SIG-M5 treated with dmso at 0.1 percent for 504 hours (cell line): ENCODE measurements at regions not wholly inside any gene's neighbourhood (a gene's known extent, or its start where the extent isn't known, plus 50 kb on each side); places are given as distances from the start of the nearest gene placed in this dataset.
A peak's percentile ranks its signal among the peaks of the same experiment; 100 is the strongest.

Experiments used
- DNase-seq: peaks from one replicate; lab custom pipeline; 2025; ENCODE audit not compliant: unreplicated experiment; lab: John Stamatoyannopoulos, UW

GRCh38 chr2:8203364-8203763, 478.5 kb upstream of the ID2 start:
- DNase-seq = no peak

DNA sequence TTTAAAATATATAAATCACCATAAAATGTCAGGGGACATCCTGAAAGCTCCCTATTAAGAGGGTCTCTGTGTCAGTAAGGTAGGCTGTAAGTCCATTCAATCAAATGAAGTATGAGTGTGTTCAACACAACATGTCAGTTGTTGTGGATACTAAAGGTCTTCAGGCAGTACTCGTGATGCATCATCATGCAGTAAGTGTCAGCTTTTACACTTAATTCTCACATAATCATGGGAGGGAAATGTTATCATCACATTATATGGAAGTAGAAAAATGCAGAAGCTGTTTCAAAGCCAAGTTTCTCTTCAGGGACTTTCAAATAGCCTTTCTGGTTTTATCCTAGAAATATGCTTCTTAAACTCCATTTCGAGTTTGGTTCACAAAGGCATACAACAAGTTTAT, 477.1 kb upstream of the ID2 start:
- no peak for DNase-seq

DNA sequence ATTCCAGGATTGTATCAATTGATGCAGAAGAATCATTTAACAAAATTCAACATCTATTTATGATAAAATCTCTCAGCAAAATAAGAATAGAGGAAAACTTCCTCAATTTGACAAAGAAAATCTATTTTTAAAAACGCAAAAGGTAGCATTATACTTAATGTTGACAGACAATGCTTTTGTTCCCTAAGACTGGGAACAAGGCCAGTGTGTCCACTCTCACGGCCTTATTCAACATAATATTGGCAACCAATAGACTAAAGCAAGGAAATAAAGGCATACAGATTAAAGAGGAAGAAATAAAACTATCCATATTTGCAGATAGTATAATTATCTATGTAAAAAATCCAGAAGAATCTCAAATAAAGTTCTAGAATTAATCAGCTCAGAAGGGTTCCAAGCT, 472.4 kb upstream of the ID2 start:
- no peak for DNase-seq

- no peak for DNase-seq
These were observed 470.5 kb upstream of the ID2 start for GRCh38 chr2:8211384-8211783.

GRCh38 chr2:8212239-8212638, 469.6 kb upstream of the ID2 start:
- DNase-seq = no peak

DNA sequence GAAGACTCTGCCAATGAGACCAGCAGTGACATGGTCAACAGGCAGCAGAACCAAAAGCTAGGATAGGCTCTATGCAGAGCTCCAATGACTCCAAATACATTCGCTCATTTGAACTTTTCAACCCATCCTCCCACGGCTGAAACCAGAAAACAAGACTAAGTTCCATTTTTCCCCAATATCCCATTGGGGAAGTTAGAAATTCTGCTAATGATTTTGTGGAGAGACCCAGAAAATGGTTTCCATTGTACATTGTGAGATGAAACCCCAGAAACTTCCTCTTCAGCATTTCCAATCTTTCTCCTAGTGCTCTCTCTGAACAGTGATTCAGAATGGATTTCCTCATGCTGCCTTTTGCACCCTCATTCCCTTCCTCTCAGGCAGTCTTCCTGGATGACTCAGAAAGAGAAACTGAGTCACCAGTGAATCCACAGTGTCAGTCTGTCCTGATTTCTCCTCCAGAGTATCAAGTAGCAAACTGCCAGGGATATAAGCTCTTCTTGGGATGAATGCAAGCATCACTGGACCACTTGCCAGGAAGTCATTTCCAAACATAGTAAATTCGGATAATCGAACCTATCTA, 467.7 kb upstream of the ID2 start:
- DNase-seq = no peak

GRCh38 chr2:8215159-8215863, 466.5 kb upstream of the ID2 start:
- no peak for DNase-seq

DNA sequence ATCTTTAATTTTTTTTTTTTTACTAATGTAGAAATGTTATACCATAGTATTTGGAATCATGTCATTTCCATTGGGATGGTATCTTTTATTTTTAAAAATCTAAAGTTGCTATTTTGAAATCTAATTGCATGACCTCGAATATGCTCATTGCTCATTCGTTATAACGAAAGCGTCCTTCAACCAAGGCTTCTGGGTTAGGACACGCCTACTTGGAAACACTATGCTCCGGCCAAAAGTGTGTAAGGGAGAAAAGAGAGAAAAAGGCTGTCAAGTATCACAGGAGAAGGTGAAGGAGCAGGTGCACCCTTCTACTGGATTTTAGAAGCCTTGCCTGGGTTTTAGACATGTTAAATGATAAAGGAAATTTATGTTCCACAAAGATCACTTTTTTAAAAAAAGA, 465.9 kb upstream of the ID2 start:
- no peak for DNase-seq

DNA sequence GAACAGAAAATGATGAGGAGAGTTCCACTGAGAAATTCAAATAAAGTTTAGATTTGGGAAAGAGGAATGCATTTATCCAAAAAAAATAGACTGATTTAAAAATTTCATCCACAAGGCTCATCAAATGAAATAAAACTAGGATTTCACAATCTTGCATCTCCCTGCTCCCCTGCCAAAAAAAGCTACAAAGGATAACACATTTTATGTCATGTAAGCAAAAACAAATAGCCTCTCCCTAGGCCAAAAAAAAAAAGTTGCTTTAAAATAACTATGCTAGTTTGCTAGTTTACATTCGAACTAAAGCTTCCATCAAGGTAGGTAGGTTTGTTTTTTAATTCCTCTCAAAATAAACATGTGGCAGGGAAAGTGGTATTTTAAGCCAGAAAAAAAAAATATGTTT, 465.5 kb upstream of the ID2 start:
- DNase-seq = no peak

- DNase-seq = no peak
These were observed 464.3 kb upstream of the ID2 start for GRCh38 chr2:8217468-8218030.

- DNase-seq = no peak
These were observed 462.8 kb upstream of the ID2 start for GRCh38 chr2:8219096-8219495.

GRCh38 chr2:8219631-8220355, 462.1 kb upstream of the ID2 start:
- no peak for DNase-seq

DNA sequence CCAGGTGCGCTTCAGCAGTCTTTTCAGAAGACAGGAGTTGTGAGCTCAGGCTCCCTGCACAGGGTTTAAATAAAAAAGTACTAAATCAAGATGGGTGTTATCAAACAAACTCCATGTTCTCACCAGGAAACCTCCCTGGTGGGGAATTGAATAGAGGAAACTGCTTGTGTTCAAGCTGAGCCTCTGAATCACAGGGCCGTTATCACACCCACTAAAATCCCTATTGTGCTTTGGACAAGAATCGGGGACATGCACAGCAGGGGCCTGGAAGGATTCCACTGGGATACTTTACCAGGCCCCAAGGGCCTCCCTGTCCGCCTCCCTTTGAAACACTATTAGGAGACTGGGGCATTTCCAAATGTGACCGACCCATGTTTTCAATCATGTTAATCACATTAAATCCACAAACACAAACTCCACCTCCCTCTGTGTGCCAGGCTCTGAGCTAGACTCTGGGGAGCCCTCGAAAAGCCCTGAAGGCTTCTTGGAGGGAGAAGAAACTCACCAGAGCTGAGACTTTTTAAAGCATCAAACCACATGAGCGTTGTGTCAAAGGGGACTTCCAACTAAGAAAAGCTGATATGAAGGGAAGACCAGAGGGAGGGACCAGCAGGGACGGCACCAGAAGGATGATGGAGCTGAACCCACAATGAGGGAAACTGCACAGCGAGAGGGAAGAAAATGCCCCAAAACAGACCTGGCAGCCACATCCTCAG, 458.7 kb upstream of the ID2 start:
- no peak for DNase-seq

DNA sequence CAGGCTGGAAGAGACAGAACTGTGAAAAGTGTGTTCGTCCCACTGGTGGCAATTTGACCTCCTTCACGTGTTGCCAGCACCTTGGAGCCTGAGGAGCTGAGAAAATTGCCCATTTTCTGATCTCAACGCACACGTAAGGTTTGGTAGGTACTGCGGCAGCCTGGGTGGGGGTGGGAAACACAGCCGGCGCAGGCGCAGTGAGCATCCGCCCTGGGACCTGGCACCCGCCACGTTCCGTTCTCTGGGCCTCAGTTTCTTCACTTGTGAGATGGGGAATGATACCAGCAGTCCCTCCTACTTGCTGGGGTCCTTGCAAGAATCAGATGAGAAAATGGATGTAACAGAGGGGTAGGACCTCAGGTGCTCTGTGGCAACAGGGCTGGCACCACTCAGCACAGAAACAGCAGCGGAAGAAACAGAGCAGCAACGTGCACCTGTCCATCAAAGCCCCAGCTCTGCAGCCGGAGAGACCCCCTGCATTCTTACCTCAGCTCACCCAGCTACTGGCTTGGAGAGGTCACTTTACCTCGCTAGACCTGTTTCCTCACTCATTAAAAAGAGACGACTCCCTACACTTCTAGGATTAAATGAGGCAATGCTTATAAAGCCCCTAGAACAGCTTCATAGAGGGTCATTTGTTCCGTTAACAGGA, 458.0 kb upstream of the ID2 start:
- no peak for DNase-seq

- no peak for DNase-seq
These were observed 457.3 kb upstream of the ID2 start for GRCh38 chr2:8224347-8225190.

- DNase-seq = no peak
These were observed 456.6 kb upstream of the ID2 start for GRCh38 chr2:8225266-8225665.

GRCh38 chr2:8225798-8226197, 456.1 kb upstream of the ID2 start:
- DNase-seq = no peak

GRCh38 chr2:8229546-8229986, 452.3 kb upstream of the ID2 start:
- peak; percentile 82 for DNase-seq

GRCh38 chr2:8230466-8230865, 451.4 kb upstream of the ID2 start:
- DNase-seq = no peak

- no peak for DNase-seq
These were observed 450.0 kb upstream of the ID2 start for GRCh38 chr2:8231902-8232301.
